ENCODE measurements at regions not wholly inside any gene's neighbourhood (a gene's known extent, or its start where the extent isn't known, plus 50 kb on each side); places are given as distances from the start of the nearest gene placed in this dataset.

GRCh38 chr4:123266221-123266620 is 130.4 kb upstream of the SPRY1 start:
- no peak for DNase-seq (ENCODE audit: low spot score)

GRCh38 chr4:123278755-123279154 is 117.8 kb upstream of the SPRY1 start:
- DNase-seq (ENCODE audit: low spot score) = no peak

- DNase-seq (ENCODE audit: low spot score) = no peak
These were observed 113.2 kb upstream of the SPRY1 start for GRCh38 chr4:123283371-123283895.

GRCh38 chr4:123284168-123284567 is 112.4 kb upstream of the SPRY1 start:
- no peak for DNase-seq (ENCODE audit: low spot score)

- DNase-seq (ENCODE audit: low spot score) = no peak
These were observed 109.6 kb upstream of the SPRY1 start for GRCh38 chr4:123286903-123287466.

GRCh38 chr4:123288309-123289025 is 108.1 kb upstream of the SPRY1 start:
- DNase-seq (ENCODE audit: low spot score) = no peak

- no peak for DNase-seq (ENCODE audit: low spot score)
These were observed 105.3 kb upstream of the SPRY1 start for GRCh38 chr4:123291329-123291728.

GRCh38 chr4:123297836-123298235 is 98.8 kb upstream of the SPRY1 start:
- no peak for DNase-seq (ENCODE audit: low spot score)

GRCh38 chr4:123298261-123298660 is 98.3 kb upstream of the SPRY1 start:
- DNase-seq (ENCODE audit: low spot score) = no peak

- DNase-seq (ENCODE audit: low spot score) = no peak
These were observed 97.8 kb upstream of the SPRY1 start for GRCh38 chr4:123298801-123299200.

- no peak for DNase-seq (ENCODE audit: low spot score)
These were observed 97.3 kb upstream of the SPRY1 start for GRCh38 chr4:123299212-123299691.

- no peak for DNase-seq (ENCODE audit: low spot score)
These were observed 96.2 kb upstream of the SPRY1 start for GRCh38 chr4:123300222-123301039.

- no peak for DNase-seq (ENCODE audit: low spot score)
These were observed 94.7 kb upstream of the SPRY1 start for GRCh38 chr4:123301923-123302322.

GRCh38 chr4:123304151-123304964 is 92.2 kb upstream of the SPRY1 start:
- no peak for DNase-seq (ENCODE audit: low spot score)

GRCh38 chr4:123305736-123306135 is 90.9 kb upstream of the SPRY1 start:
- DNase-seq (ENCODE audit: low spot score) = no peak

- no peak for DNase-seq (ENCODE audit: low spot score)
These were observed 89.8 kb upstream of the SPRY1 start for GRCh38 chr4:123306769-123307168.

GRCh38 chr4:123308667-123309066 is 87.9 kb upstream of the SPRY1 start:
- no peak for DNase-seq (ENCODE audit: low spot score)

GRCh38 chr4:123312116-123312515 is 84.5 kb upstream of the SPRY1 start:
- no peak for DNase-seq (ENCODE audit: low spot score)

GRCh38 chr4:123312951-123313592 is 83.5 kb upstream of the SPRY1 start:
- DNase-seq (ENCODE audit: low spot score) = no peak

- DNase-seq (ENCODE audit: low spot score) = no peak
These were observed 81.0 kb upstream of the SPRY1 start for GRCh38 chr4:123315617-123316016.

- DNase-seq (ENCODE audit: low spot score) = no peak
These were observed 79.4 kb upstream of the SPRY1 start for GRCh38 chr4:123317211-123317610.
